ENCODE measurements at regions not wholly inside any gene's neighbourhood (a gene's known extent, or its start where the extent isn't known, plus 50 kb on each side); places are given as distances from the start of the nearest gene placed in this dataset.

GRCh38 chr7:124443762-124444161 is 321.8 kb downstream of the GPR37 start:
- DNase-seq: no peak
- no peaks in the 10 kb centered on the region for H3K9me3 ChIP-seq
- intact Hi-C loops (cut with DNase I): no loop called here
- H3K27me3 ChIP-seq: no peaks in the 10 kb centered on the region
- H3K4me1 ChIP-seq: no peaks in the 10 kb centered on the region
- H3K36me3 ChIP-seq: no peaks in the 10 kb centered on the region
- no peak for TF ChIP-seq POLR2AphosphoS5 (IDR thresholded peaks at IDR 0.05)
- no peak for TF ChIP-seq POLR2A (IDR thresholded peaks at IDR 0.05)
- TF ChIP-seq EP300 (IDR thresholded peaks at IDR 0.05): no peak
- TF ChIP-seq CTCF (IDR thresholded peaks at IDR 0.05): no peak
- H3K27ac ChIP-seq: no peak overlapping the region
- no peak overlapping the region for H3K4me3 ChIP-seq

- Histone ChIP-seq H3K9me3 (no peaks in the 10 kb centered on the region), H3K4me3 (no peak overlapping the region), H3K27me3 (no peaks in the 10 kb centered on the region), H3K36me3 (no peaks in the 10 kb centered on the region), H3K27ac (no peak overlapping the region), H3K4me1 (no peaks in the 10 kb centered on the region)
- TF ChIP-seq CTCF (IDR thresholded peaks at IDR 0.05) (no peak), EP300 (IDR thresholded peaks at IDR 0.05) (no peak), POLR2A (IDR thresholded peaks at IDR 0.05) (no peak), POLR2AphosphoS5 (IDR thresholded peaks at IDR 0.05) (no peak)
- WGBS, 2 donors: 82 to 93% methylated on average over 2 of the region's 2 CpGs
- intact Hi-C loops (cut with DNase I): no loop called here
- DNase-seq: no peak
These were observed 325.5 kb downstream of the GPR37 start for GRCh38 chr7:124440081-124440480.

GRCh38 chr7:124432009-124432578 is 333.5 kb downstream of the GPR37 start:
- intact Hi-C loops (cut with DNase I): no loop called here
- 90 to 91% methylated on average over 5 of the region's 5 CpGs for WGBS, 2 donors
- Histone ChIP-seq H3K27me3 (no peaks in the 10 kb centered on the region), H3K9me3 (no peaks in the 10 kb centered on the region), H3K36me3 (no peaks in the 10 kb centered on the region), H3K4me3 (no peak overlapping the region), H3K4me1 (no peaks in the 10 kb centered on the region), H3K27ac (no peak overlapping the region)
- no peak for DNase-seq
- TF ChIP-seq POLR2A (IDR thresholded peaks at IDR 0.05) (no peak), CTCF (IDR thresholded peaks at IDR 0.05) (no peak), POLR2AphosphoS5 (IDR thresholded peaks at IDR 0.05) (no peak), EP300 (IDR thresholded peaks at IDR 0.05) (no peak)

GRCh38 chr7:124429923-124430322 is 335.7 kb downstream of the GPR37 start:
- Histone ChIP-seq H3K36me3 (no peaks in the 10 kb centered on the region), H3K9me3 (no peaks in the 10 kb centered on the region), H3K27ac (no peak overlapping the region), H3K27me3 (no peaks in the 10 kb centered on the region), H3K4me1 (no peaks in the 10 kb centered on the region), H3K4me3 (no peak overlapping the region)
- TF ChIP-seq POLR2A (IDR thresholded peaks at IDR 0.05) (no peak), EP300 (IDR thresholded peaks at IDR 0.05) (no peak), CTCF (IDR thresholded peaks at IDR 0.05) (no peak), POLR2AphosphoS5 (IDR thresholded peaks at IDR 0.05) (no peak)
- DNase-seq: no peak
- WGBS, 2 donors: 75 to 86% methylated on average over 4 of the region's 4 CpGs
- intact Hi-C loops (cut with DNase I): no loop called here

GRCh38 chr7:124428781-124429180 is 336.8 kb downstream of the GPR37 start:
- Histone ChIP-seq H3K4me3 (no peak overlapping the region), H3K9me3 (no peaks in the 10 kb centered on the region), H3K27ac (no peak overlapping the region), H3K36me3 (no peaks in the 10 kb centered on the region), H3K4me1 (no peaks in the 10 kb centered on the region), H3K27me3 (no peaks in the 10 kb centered on the region)
- intact Hi-C loops (cut with DNase I): no loop called here
- TF ChIP-seq EP300 (IDR thresholded peaks at IDR 0.05) (no peak), CTCF (IDR thresholded peaks at IDR 0.05) (no peak), POLR2AphosphoS5 (IDR thresholded peaks at IDR 0.05) (no peak), POLR2A (IDR thresholded peaks at IDR 0.05) (no peak)
- WGBS, 2 donors: 81 to 85% methylated on average over 7 of the region's 7 CpGs
- no peak for DNase-seq

Data from sigmoid colon (tissue), 6 donors.